Posterior cingulate gyrus (tissue), 11 donors: ENCODE measurements at regions not wholly inside any gene's neighbourhood (a gene's known extent, or its start where the extent isn't known, plus 50 kb on each side); places are given as distances from the start of the nearest gene placed in this dataset.

Experiments used
- DNase-seq, 10 donors: peaks; one replicate each; pipeline versions ENCODE4 v3.0.0 to v3.0.0-alpha.2; 2020 to 2021; ENCODE audit warnings: mixed read lengths in 3 of 10
- intact Hi-C: fragments of 100-400 bp; cut with DNase I; formaldehyde crosslinking; loops from one replicate; pipeline ENCODE4 v1.15.1; 2023

GRCh38 chr11:97354026-97354425, 964.2 kb downstream of the JRKL start:
- intact Hi-C loops, result no loop called here
- no peak for DNase-seq

- DNase-seq, result no peak
- intact Hi-C loops, result no loop called here
Measured at GRCh38 chr11:97354576-97354975, 964.8 kb downstream of the JRKL start.

GRCh38 chr11:97355230-97355629, 965.4 kb downstream of the JRKL start:
- no peak for DNase-seq
- intact Hi-C loops, result no loop called here

- intact Hi-C loops, result no loop called here
- no peak for DNase-seq
Measured at GRCh38 chr11:97356144-97356543, 966.3 kb downstream of the JRKL start.

- intact Hi-C loops, result no loop called here
- DNase-seq, result no peak
Measured at GRCh38 chr11:97359016-97359415, 969.2 kb downstream of the JRKL start.

- intact Hi-C loops, result no loop called here
- DNase-seq, result no peak
Measured at GRCh38 chr11:97361812-97362378, 972.1 kb downstream of the JRKL start.

- intact Hi-C loops, result no loop called here
- DNase-seq, result no peak
Measured at GRCh38 chr11:97363331-97363730, 973.5 kb downstream of the JRKL start.

- intact Hi-C loops, result no loop called here
- no peak for DNase-seq
Measured at GRCh38 chr11:97364047-97364446, 974.2 kb downstream of the JRKL start.

- intact Hi-C loops, result no loop called here
Measured at GRCh38 chr11:97367406-97368083, 977.7 kb downstream of the JRKL start.

GRCh38 chr11:97389270-97389669, 999.5 kb downstream of the JRKL start:
- DNase-seq, result no peak
- intact Hi-C loops, result no loop called here

More at GRCh38 chr11:97367406-97368083, 977.7 kb downstream of the JRKL start:
- DNase-seq, result peak in 1 of 10 donors; percentile 75

- intact Hi-C loops, result no loop called here
Measured at GRCh38 chr11:97398246-97398645, 1008.4 kb downstream of the JRKL start.

GRCh38 chr11:97409141-97409540, 1019.3 kb downstream of the JRKL start:
- DNase-seq, result no peak
- intact Hi-C loops, result no loop called here

More at GRCh38 chr11:97398246-97398645, 1008.4 kb downstream of the JRKL start:
- no peak for DNase-seq

- DNase-seq, result no peak
- intact Hi-C loops, result no loop called here
Measured at GRCh38 chr11:97414801-97415200, 1025.0 kb downstream of the JRKL start.

- no peak for DNase-seq
- intact Hi-C loops, result no loop called here
Measured at GRCh38 chr11:97419729-97420128, 1029.9 kb downstream of the JRKL start.

- intact Hi-C loops, result no loop called here
- no peak for DNase-seq
Measured at GRCh38 chr11:97428247-97428790, 1038.5 kb downstream of the JRKL start.

GRCh38 chr11:97430877-97431276, 1041.1 kb downstream of the JRKL start:
- intact Hi-C loops, result no loop called here

GRCh38 chr11:97432926-97433325, 1043.1 kb downstream of the JRKL start:
- intact Hi-C loops, result no loop called here
- DNase-seq, result no peak

More at GRCh38 chr11:97430877-97431276, 1041.1 kb downstream of the JRKL start:
- no peak for DNase-seq

GRCh38 chr11:97445561-97445960, 1055.7 kb downstream of the JRKL start:
- intact Hi-C loops, result no loop called here
- no peak for DNase-seq

- intact Hi-C loops, result no loop called here
Measured at GRCh38 chr11:97451441-97451840, 1061.6 kb downstream of the JRKL start.

GRCh38 chr11:97454988-97455387, 1065.2 kb downstream of the JRKL start:
- DNase-seq, result no peak
- intact Hi-C loops, result no loop called here

More at GRCh38 chr11:97451441-97451840, 1061.6 kb downstream of the JRKL start:
- peak in 1 of 10 donors; percentile 61 for DNase-seq

GRCh38 chr11:97460091-97460490, 1070.3 kb downstream of the JRKL start:
- intact Hi-C loops, result no loop called here
- no peak for DNase-seq
